GM10248 (cell line): ENCODE measurements at regions not wholly inside any gene's neighbourhood (a gene's known extent, or its start where the extent isn't known, plus 50 kb on each side); places are given as distances from the start of the nearest gene placed in this dataset.

ENCODE experiments used
- CTCF ChIA-PET: fragments of 300-600 bp; sonication (Branson Sonifier 250); formaldehyde crosslinking; extraction: SDS; loops from one replicate; lab custom pipeline; 2021; ENCODE audit warnings: antibody characterized with exemption; lab: Yijun Ruan, JAX
- POLR2A ChIA-PET: fragments of 350-650 bp; sonication (Branson Sonifier 250); formaldehyde crosslinking; extraction: SDS; loops from one replicate; lab custom pipeline; 2020; ENCODE audit warnings: antibody characterized with exemption; lab: Yijun Ruan, JAX
- DNase-seq: peaks from one replicate; pipeline ENCODE4 v3.0.0; 2012; ENCODE audit errors: extremely low spot score
- TF ChIP-seq, protein P1 (sequence below): IDR thresholded peaks from 2 replicates; pipeline ENCODE4 v1.5.1; 2012; ENCODE audit warnings: mild to moderate bottlenecking, low read depth; ENCODE audit errors: extremely low read depth, missing control alignments, control extremely low read depth

DNA sequence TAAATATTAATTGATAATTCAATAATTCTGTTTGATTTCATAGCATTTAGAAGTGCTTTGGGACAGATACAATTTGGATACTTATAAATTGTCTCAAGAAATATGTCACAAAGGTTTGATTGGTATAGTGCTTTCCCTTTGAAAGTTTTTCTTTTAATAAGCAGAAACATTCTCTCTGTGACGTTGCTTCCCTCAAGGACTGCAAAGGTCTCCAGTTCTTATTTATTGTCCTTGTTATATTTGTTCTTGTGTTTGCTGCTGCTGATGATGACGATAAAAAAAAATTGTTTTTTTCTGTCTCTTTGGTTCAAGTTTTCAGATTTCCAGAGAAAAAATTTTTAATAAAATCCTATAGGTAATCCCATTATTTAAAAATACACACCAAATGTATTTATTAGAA lies 176.3 kb upstream of the CLEC14A start:
- CTCF ChIA-PET, result no interaction called here
- POLR2A ChIA-PET, result no interaction called here

DNA sequence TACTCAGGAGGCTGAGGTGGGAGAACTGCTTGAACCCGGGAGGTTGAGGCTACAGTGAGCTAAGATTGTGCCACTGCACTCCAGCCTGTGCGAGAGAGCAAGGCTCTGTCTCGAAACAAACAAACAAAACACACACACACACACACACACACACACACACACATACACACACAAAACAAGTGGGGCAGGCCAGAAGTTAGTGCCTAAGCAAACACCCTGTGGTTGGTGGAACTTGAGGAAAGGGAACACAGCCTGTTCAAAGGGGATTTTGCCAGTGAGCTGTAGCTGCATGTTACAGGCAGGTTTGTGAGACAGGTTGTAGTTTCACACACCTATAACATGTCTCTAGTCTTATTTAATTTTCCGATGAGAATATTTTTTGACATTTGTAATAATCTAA lies 175.3 kb upstream of the CLEC14A start:
- DNase-seq, result no peak
- POLR2A ChIA-PET, result no interaction called here
- CTCF ChIA-PET, result no interaction called here
- TF ChIP-seq, protein P1, sequence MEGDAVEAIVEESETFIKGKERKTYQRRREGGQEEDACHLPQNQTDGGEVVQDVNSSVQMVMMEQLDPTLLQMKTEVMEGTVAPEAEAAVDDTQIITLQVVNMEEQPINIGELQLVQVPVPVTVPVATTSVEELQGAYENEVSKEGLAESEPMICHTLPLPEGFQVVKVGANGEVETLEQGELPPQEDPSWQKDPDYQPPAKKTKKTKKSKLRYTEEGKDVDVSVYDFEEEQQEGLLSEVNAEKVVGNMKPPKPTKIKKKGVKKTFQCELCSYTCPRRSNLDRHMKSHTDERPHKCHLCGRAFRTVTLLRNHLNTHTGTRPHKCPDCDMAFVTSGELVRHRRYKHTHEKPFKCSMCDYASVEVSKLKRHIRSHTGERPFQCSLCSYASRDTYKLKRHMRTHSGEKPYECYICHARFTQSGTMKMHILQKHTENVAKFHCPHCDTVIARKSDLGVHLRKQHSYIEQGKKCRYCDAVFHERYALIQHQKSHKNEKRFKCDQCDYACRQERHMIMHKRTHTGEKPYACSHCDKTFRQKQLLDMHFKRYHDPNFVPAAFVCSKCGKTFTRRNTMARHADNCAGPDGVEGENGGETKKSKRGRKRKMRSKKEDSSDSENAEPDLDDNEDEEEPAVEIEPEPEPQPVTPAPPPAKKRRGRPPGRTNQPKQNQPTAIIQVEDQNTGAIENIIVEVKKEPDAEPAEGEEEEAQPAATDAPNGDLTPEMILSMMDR, result no peak

More for the DNA sequence above, 176.3 kb upstream of the CLEC14A start:
- TF ChIP-seq, protein P1, result no peak
- no peak for DNase-seq

DNA sequence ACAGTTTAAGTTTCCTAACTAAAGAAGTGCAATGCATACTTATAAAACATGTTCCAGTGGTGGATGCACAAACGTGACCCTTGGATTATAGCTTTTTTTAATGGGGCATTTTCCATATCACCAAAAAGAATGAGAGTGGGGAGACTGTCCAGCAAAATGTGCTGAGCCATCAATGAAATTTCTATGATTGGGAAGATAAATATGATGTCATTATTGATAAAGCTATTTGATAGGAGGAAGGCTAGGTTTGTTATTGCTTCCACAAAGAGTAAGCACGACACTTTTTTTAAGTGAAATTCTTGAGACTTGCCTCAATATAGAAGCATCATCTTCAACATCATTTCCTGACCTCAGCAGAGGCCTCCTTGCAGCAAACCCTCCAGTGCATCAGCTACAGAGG lies 174.6 kb upstream of the CLEC14A start:
- TF ChIP-seq, protein P1, result no peak
- DNase-seq, result no peak
- ChIA-PET POLR2A (no interaction called here), CTCF (interaction anchor here (1.6 kb wide), 1 partner anchor 11 kb away, joined by 3 read pairs; no protein-coding TSS in a partner anchor)

DNA sequence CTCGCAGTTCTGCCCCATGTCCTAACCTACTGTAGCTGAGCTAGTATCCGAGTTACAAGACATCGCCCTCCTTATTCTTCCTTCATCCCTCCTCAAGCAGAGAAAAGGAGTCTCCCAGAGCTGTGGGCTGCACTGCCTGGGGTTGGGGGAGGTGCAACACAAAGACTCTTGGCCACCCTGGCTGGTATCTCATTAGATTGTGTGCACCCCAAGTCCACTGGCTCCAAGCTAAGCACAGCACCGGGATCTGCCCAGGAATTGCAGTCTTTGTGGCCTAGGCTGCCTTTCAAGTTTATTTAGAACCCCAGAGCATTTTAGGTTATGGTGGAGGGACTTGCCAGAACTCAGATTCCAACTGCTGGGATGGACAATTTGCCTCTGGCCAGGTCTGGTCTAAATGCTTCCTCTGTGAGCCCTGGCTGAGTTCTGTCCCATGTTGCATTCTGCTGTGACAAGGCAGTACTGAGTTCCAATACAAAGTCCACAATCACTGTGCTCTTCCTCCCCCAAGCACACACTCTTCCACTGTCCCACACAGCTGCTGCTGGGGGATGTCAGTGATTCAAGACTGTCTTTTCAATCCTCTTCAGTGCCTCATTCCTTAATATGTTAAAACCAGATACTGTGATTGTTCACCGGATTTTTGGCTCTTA lies 169.6 kb upstream of the CLEC14A start:
- CTCF ChIA-PET, result interaction anchor here (1.2 kb wide), 1 partner anchor 9 kb away, joined by 3 read pairs; no protein-coding TSS in a partner anchor
- DNase-seq, result no peak
- POLR2A ChIA-PET, result no interaction called here
- TF ChIP-seq, protein P1, result no peak

DNA sequence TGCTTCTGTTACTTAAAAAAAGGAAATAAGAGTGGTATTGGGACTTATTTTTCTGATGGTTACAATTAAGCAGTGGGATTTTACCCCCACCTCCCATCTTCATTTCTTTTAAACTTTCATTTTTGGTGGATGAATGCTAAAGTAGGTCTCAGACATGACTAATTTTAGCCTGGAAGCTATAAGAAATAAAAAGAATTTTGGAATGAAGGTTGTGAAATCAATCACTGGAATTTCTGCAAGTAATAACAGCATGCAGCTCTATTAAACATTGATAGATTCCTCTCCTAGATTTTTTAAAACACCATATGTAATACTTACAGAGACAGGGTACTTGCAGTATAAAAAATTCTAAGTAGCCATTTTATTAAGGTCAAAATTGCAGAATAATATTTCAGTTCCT lies 164.2 kb upstream of the CLEC14A start:
- TF ChIP-seq, protein P1, result no peak
- no peak for DNase-seq
- CTCF ChIA-PET, result interaction anchor here (1.4 to 2.1 kb wide), 2 partner anchors 10 to 11 kb away, joined by 3 to 8 read pairs; no protein-coding TSS in a partner anchor
- POLR2A ChIA-PET, result no interaction called here

DNA sequence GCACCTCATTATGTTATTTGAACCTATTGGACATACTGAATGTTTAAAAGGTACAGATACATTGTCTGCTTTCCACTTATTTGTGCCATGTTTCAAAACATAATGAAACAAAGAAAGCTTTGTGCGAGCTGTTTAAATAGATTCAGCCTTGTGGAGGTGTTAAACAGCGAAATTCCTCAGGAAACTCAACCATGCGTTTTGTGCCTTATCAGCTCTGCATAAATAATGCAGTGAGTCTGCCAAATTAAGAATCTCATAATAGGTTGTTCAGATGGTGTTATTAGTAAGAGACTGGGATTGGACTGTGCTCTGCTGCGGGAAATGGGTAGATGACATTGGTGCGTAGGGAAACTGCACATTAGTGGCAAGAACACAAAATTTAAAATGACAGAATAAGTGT lies 163.7 kb upstream of the CLEC14A start:
- no peak for DNase-seq
- ChIA-PET POLR2A (no interaction called here), CTCF (interaction anchor here (1.4 to 2.1 kb wide), 2 partner anchors 10 to 11 kb away, joined by 3 to 8 read pairs; no protein-coding TSS in a partner anchor)
- TF ChIP-seq, protein P1, result no peak
